GM21360 (cell line): ENCODE measurements at regions not wholly inside any gene's neighbourhood (a gene's known extent, or its start where the extent isn't known, plus 50 kb on each side); places are given as distances from the start of the nearest gene placed in this dataset.

ENCODE experiments used
- ATAC-seq: cut with Tn5 transposase; IDR thresholded peaks from one replicate; pipeline ENCODE4 v1.9.1; 2021; ENCODE audit warnings: mild to moderate bottlenecking, moderate library complexity; ENCODE audit not compliant: unreplicated experiment

GRCh38 chr20:19073584-19074218 lies 138.7 kb upstream of the SLC24A3 start:
- ATAC-seq = no peak

- ATAC-seq = no peak
Measured at GRCh38 chr20:19074356-19074755, 138.1 kb upstream of the SLC24A3 start.

GRCh38 chr20:19074828-19075516 lies 137.5 kb upstream of the SLC24A3 start:
- peak; percentile 41 for ATAC-seq

GRCh38 chr20:19077370-19078220 lies 134.8 kb upstream of the SLC24A3 start:
- ATAC-seq = no peak

GRCh38 chr20:19078448-19079373 lies 133.7 kb upstream of the SLC24A3 start:
- ATAC-seq = no peak

- no peak for ATAC-seq
Measured at GRCh38 chr20:19079536-19080299, 132.7 kb upstream of the SLC24A3 start.

GRCh38 chr20:19081937-19082336 lies 130.5 kb upstream of the SLC24A3 start:
- no peak for ATAC-seq

GRCh38 chr20:19083136-19083621 lies 129.3 kb upstream of the SLC24A3 start:
- ATAC-seq = no peak

GRCh38 chr20:19090332-19090731 lies 122.1 kb upstream of the SLC24A3 start:
- ATAC-seq = no peak

GRCh38 chr20:19094959-19095541 lies 117.4 kb upstream of the SLC24A3 start:
- ATAC-seq = no peak

- ATAC-seq = no peak
Measured at GRCh38 chr20:19095762-19096161, 116.7 kb upstream of the SLC24A3 start.

- no peak for ATAC-seq
Measured at GRCh38 chr20:19096843-19097242, 115.6 kb upstream of the SLC24A3 start.

- no peak for ATAC-seq
Measured at GRCh38 chr20:19098117-19098516, 114.3 kb upstream of the SLC24A3 start.

GRCh38 chr20:19098806-19099578 lies 113.5 kb upstream of the SLC24A3 start:
- ATAC-seq = no peak

- no peak for ATAC-seq
Measured at GRCh38 chr20:19099596-19100545, 112.6 kb upstream of the SLC24A3 start.

- no peak for ATAC-seq
Measured at GRCh38 chr20:19100975-19101374, 111.5 kb upstream of the SLC24A3 start.

GRCh38 chr20:19104186-19104585 lies 108.3 kb upstream of the SLC24A3 start:
- no peak for ATAC-seq

- ATAC-seq = no peak
Measured at GRCh38 chr20:19108155-19108554, 104.3 kb upstream of the SLC24A3 start.
